Gastrocnemius medialis (tissue), 4 donors: ENCODE measurements at regions not wholly inside any gene's neighbourhood (a gene's known extent, or its start where the extent isn't known, plus 50 kb on each side); places are given as distances from the start of the nearest gene placed in this dataset.

ENCODE experiments used
- POLR2A ChIP-seq, 2 donors: fragments of 450-650 bp; IDR thresholded peaks; one replicate each; pipeline ENCODE4 v1.6.1; 2017; ENCODE audit warnings: antibody characterized with exemption in 2 of 2, mild to moderate bottlenecking in 2 of 2, moderate library complexity in 2 of 2
- TF ChIP-seq, protein P1 (sequence below), 5 experiments: fragments of 450-650 bp in 3 of 5; fragments of 200-600 bp in 2 of 5; sonication (generic) in 2 of 5; IDR thresholded peaks in 4 of 5; conservative IDR thresholded peaks in 1 of 5; 1 replicate in 4 of 5; 2 replicates in 1 of 5; pipeline ENCODE4 v1.5.1; 2016 to 2019; ENCODE audit warnings: antibody characterized with exemption in 5 of 5, mild to moderate bottlenecking in 3 of 5, moderate library complexity in 3 of 5

DNA sequence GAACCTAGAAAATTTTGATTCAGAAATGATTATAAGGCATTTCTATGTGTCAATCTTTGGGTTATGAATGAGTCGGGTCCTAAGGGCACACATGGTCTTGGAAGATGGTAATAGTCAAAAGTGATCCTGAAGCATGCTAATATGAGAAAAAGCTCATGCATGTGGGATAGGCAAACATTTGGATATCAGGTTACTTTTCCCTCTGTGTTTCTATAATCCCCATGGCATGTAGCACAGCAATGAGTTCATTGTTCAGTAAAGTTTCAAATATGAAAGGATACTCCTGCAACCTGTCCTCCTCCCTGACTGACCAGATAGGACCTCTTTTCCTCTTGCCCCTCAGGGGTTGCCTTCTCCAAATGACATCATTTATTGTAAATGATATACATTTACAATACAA, 249.9 kb upstream of the MON1B start:
- TF ChIP-seq, protein P1, sequence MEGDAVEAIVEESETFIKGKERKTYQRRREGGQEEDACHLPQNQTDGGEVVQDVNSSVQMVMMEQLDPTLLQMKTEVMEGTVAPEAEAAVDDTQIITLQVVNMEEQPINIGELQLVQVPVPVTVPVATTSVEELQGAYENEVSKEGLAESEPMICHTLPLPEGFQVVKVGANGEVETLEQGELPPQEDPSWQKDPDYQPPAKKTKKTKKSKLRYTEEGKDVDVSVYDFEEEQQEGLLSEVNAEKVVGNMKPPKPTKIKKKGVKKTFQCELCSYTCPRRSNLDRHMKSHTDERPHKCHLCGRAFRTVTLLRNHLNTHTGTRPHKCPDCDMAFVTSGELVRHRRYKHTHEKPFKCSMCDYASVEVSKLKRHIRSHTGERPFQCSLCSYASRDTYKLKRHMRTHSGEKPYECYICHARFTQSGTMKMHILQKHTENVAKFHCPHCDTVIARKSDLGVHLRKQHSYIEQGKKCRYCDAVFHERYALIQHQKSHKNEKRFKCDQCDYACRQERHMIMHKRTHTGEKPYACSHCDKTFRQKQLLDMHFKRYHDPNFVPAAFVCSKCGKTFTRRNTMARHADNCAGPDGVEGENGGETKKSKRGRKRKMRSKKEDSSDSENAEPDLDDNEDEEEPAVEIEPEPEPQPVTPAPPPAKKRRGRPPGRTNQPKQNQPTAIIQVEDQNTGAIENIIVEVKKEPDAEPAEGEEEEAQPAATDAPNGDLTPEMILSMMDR (IDR thresholded peaks at IDR 0.05 in 4 of 5, conservative IDR thresholded peaks at IDR 0.05 in 1 of 5), result no peak
- TF ChIP-seq POLR2A (IDR thresholded peaks at IDR 0.05), result no peak
